BLaER1 treated with 17β-estradiol and CSF1 and Interleukin-3, amounts not matched to agents 10 nM and 100 nM (cell line): ENCODE measurements at regions not wholly inside any gene's neighbourhood (a gene's known extent, or its start where the extent isn't known, plus 50 kb on each side); places are given as distances from the start of the nearest gene placed in this dataset.

Experiments used
- H3K27ac ChIP-seq, 11 experiments: shearing (Covaris generic); formaldehyde crosslinking; 2 replicates each; pipeline ENCODE4 v1.8.1; 2022
- H3K27me3 ChIP-seq, 11 experiments: shearing (Covaris generic); formaldehyde crosslinking; 2 replicates each; pipeline ENCODE4 v1.8.1; 2022
- H3K36me3 ChIP-seq, 11 experiments: shearing (Covaris generic); formaldehyde crosslinking; 2 replicates each; pipeline ENCODE4 v1.8.1; 2022
- H3K4me1 ChIP-seq, 10 experiments: shearing (Covaris generic); formaldehyde crosslinking; 2 replicates each; pipeline ENCODE4 v1.8.1; 2022
- H3K4me2 ChIP-seq, 11 experiments: shearing (Covaris generic); formaldehyde crosslinking; 2 replicates each; pipeline ENCODE4 v1.8.1; 2022
- H3K4me3 ChIP-seq, 10 experiments: shearing (Covaris generic); formaldehyde crosslinking; 2 replicates each; pipeline ENCODE4 v1.8.1; 2022
- H3K9ac ChIP-seq, 11 experiments: shearing (Covaris generic); formaldehyde crosslinking; 2 replicates each; pipeline ENCODE4 v1.8.1; 2022
- H3K9me3 ChIP-seq, 11 experiments: shearing (Covaris generic); formaldehyde crosslinking; replicated peaks in 1 of 11; 2 replicates each; pipeline ENCODE4 v1.8.1; 2022
- H4K20me1 ChIP-seq, 11 experiments: shearing (Covaris generic); formaldehyde crosslinking; 2 replicates each; pipeline ENCODE4 v1.8.1; 2022
- Cebpa-rat ChIP-seq, 11 experiments: shearing (Covaris generic); IDR thresholded peaks; 2 replicates each; pipeline ENCODE4 v1.8.1; 2022

DNA sequence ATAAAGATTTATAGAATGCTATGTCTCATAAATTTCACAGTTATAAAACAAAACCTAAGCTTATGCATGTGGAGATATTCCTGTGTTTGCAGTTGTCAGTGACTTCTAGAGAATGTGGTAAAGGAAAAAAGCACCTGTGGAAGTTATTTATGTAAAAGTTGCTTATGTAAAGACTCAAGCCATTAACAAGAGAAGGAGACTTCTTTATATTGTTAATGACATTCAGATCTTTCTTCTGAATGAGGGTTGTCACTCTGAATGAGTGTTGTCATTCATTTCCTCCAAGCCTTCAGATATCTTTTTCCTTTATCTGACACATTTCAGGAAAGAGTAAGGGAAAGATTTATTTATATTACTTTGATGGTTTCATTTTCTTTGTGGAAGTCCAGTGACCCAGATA lies 202.6 kb downstream of the TM9SF2 start:
- no peak overlapping the region for H3K4me2 ChIP-seq
- no peaks in the 10 kb centered on the region for H3K9me3 ChIP-seq
- H3K4me1 ChIP-seq = no peaks in the 10 kb centered on the region
- H4K20me1 ChIP-seq = no peaks in the 10 kb centered on the region
- H3K9ac ChIP-seq = no peak overlapping the region
- no peak for TF ChIP-seq Cebpa-rat (IDR thresholded peaks at IDR 0.05)
- H3K27me3 ChIP-seq = no peaks in the 10 kb centered on the region
- no peaks in the 10 kb centered on the region for H3K36me3 ChIP-seq
- no peak overlapping the region for H3K27ac ChIP-seq
- H3K4me3 ChIP-seq = no peak overlapping the region

DNA sequence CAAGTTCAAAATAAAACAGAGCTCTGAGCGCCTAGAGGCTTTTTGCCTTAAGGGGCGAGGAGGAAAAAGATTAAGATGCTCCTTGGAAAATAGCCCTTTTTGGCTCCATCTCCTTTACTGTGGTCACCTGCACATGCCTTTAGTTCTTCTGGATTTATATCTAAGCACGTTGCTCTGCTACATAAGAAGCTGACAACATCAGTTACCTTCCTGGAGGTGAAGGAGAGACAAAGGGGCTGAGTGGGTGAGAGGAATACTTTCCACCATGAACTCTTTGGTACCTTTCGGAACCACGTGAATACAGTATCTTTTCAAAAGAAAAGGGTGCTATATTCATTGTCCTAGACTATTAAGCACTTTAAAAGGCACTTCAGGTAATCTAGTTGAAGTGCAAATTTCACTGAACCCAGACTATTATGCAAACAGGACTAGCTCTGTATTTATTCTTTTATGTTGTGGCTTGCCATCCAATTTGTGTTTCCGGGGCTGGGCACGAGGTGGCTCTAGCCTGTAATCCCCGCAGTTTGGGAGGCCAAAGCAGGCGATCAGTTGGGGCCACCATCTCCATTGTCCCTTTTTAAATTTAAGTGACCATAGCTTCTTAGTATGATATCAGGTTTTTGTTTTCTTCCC lies 201.5 kb downstream of the TM9SF2 start:
- no peaks in the 10 kb centered on the region for H3K27me3 ChIP-seq
- no peaks in the 10 kb centered on the region for H4K20me1 ChIP-seq
- no peak overlapping the region for H3K9ac ChIP-seq
- no peak overlapping the region for H3K4me3 ChIP-seq
- H3K9me3 ChIP-seq = no peaks in the 10 kb centered on the region
- no peak for TF ChIP-seq Cebpa-rat (IDR thresholded peaks at IDR 0.05)
- H3K36me3 ChIP-seq = no peaks in the 10 kb centered on the region
- no peak overlapping the region for H3K27ac ChIP-seq
- peaks cover 0 to 9% (median 0%) of the 10 kb centered on the region in 10 experiments; a peak in 5 of 20 replicates for H3K4me1 ChIP-seq
- H3K4me2 ChIP-seq = no peak overlapping the region

DNA sequence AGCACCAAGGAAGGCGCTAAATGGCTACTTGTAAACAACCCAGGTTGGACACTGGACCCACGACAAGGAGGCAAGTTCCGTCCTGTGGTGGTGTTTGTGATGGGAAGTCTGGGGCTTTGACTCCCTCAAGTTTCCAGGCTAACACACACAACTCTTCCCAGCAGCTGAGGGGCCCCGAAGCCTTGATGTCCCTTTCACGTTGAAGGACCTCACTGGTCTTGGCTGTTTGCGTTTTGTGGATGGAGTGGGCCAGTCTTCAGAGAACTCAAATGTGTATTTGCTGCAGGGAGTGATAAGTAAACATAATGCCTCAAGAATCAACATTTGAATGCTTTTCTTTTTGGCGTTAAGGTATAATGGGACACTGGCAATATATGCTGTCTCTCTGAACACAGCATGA lies 199.2 kb downstream of the TM9SF2 start:
- H4K20me1 ChIP-seq = no peaks in the 10 kb centered on the region
- H3K9ac ChIP-seq = no peak overlapping the region
- H3K36me3 ChIP-seq = no peaks in the 10 kb centered on the region
- no peak for TF ChIP-seq Cebpa-rat (IDR thresholded peaks at IDR 0.05)
- no peak overlapping the region for H3K4me2 ChIP-seq
- no peak overlapping the region for H3K27ac ChIP-seq
- no peaks in the 10 kb centered on the region for H3K27me3 ChIP-seq
- peaks cover 0 to 9% (median 0%) of the 10 kb centered on the region in 10 experiments; a peak in 5 of 20 replicates for H3K4me1 ChIP-seq
- H3K4me3 ChIP-seq = no peak overlapping the region
- H3K9me3 ChIP-seq = no peaks in the 10 kb centered on the region

DNA sequence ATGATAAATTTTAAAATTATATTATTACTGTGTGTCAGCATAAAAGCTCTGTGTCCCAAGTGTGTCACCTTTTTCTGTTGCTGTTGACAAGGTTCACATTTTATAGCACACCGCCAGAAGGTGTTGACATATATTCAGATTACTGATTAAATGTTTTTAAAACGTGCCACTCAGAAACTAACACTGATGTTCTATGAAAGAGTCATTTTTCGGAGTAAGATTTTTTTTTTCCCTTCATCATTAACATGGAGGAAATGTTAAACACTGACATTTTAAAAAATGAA lies 197.5 kb downstream of the TM9SF2 start:
- H3K27me3 ChIP-seq = no peaks in the 10 kb centered on the region
- peaks cover 0 to 9% (median 0%) of the 10 kb centered on the region in 10 experiments; a peak in 5 of 20 replicates for H3K4me1 ChIP-seq
- no peak overlapping the region for H3K4me3 ChIP-seq
- no peak for TF ChIP-seq Cebpa-rat (IDR thresholded peaks at IDR 0.05)
- 0 out of 22 replicates have a peak overlapping the region, but pooled peaks of 1 of the 11 experiments have one; percentile 3 for H3K4me2 ChIP-seq
- no peak overlapping the region for H3K27ac ChIP-seq
- no peaks in the 10 kb centered on the region for H3K9me3 ChIP-seq
- no peaks in the 10 kb centered on the region for H4K20me1 ChIP-seq
- no peaks in the 10 kb centered on the region for H3K36me3 ChIP-seq
- no peak overlapping the region for H3K9ac ChIP-seq

DNA sequence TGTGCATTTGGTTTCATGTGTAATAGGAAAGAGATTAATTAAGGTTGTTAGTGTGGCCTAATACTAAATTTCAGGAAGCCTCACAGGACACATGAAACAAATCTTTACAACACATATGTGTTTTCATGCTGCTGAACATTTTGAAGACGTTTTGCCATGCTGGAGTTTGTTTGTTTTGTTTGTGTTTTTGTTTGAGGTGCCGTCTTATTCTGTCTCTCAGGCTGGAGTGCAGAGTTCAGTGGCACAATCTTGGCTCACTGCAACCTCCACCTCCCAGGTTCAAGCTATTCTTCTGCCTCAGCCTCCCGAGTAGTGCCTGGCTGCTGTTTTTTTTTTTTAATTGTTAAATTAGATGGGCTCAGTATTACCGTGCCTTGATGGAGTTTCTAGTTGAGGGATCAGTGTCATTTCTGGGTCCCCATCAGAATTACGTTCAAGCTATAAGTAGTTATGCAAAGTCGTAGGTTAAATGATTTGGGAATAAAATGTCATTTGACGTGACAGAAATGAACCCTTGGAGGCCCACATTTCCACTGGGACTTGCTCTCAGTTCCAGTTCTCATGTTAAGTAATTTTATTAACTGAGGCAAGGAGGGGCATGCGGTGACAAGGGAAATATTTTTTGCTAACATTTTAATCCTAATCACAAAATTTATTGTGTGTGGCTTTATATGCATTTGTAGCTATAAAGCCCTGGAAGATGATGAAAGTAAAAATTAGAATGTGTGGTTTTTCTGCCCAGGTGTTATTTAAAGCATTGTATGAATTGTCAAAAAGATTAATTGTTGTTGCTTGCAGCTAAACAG lies 196.9 kb downstream of the TM9SF2 start:
- H3K9ac ChIP-seq = no peak overlapping the region
- H3K4me3 ChIP-seq = no peak overlapping the region
- no peaks in the 10 kb centered on the region for H3K36me3 ChIP-seq
- peak overlapping the region in 3 of 11 experiments; percentile 3 to 32 (median 10); a peak in 3 of 22 replicates for H3K4me2 ChIP-seq
- no peaks in the 10 kb centered on the region for H3K27me3 ChIP-seq
- TF ChIP-seq Cebpa-rat (IDR thresholded peaks at IDR 0.05) = no peak
- H3K4me1 ChIP-seq = peaks cover 0 to 9% (median 0%) of the 10 kb centered on the region in 10 experiments; a peak in 5 of 20 replicates
- H3K9me3 ChIP-seq = no peaks in the 10 kb centered on the region
- H4K20me1 ChIP-seq = no peaks in the 10 kb centered on the region
- no peak overlapping the region for H3K27ac ChIP-seq

DNA sequence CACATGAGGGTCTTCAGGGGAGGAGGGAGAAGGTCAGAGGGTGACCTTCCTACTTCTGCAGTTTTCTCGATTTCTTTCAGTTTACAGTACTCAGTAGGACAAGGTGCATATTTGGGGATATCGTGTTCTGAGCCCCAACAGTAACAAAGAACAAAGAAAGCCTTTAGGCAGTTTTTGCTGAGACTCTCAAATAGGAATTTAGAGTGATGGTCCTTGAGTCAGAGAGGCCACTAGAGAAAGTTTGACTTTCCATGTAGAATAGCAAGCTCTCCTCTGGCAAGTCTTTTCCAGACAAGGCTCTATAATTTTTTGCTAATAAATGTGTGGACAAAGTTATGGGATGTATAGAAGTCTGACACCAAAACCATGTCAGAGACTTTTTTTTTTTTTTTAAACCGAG lies 194.6 kb downstream of the TM9SF2 start:
- no peaks in the 10 kb centered on the region for H3K27me3 ChIP-seq

DNA sequence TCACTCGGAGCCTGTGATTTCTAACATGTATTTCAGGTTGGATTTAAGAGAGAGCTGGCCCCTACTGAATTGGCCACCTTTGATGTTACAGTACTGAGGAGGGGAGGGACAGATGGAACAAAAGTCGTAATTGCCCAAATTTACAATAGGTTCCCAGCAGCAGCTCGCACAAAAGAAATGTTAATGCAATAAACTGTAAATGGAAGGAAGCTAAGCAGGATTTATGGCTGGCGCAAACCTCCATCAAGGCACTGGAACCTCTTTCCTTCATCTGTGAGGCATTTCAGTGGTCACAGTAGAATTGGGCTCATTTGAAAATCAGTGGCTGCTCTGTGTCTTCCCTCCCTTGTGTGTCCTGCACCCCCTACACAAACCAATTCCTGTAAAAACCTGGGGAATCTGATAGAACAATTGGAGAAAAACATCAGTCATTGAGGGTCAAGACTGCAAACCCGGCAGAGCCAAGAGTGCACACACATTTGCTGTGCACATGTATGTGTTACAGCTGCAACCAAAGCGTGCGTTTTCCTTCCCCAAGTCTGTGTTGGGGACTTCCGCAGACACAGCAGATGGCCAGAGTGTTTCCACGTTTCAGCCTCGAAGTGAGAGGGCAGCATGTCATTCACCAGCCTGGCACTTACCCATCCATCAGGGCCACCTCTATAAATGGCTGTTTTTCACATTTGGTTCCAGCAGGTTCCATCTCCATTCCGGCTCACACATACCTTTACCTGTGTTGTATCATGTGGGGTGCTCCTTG lies 192.8 kb downstream of the TM9SF2 start:
- H3K4me1 ChIP-seq = peaks cover 0 to 16% (median 0%) of the 10 kb centered on the region in 10 experiments; a peak in 8 of 20 replicates
- H3K4me2 ChIP-seq = no peak overlapping the region
- no peaks in the 10 kb centered on the region for H3K9me3 ChIP-seq
- no peaks in the 10 kb centered on the region for H3K36me3 ChIP-seq
- H3K27ac ChIP-seq = no peak overlapping the region
- H3K27me3 ChIP-seq = no peaks in the 10 kb centered on the region
- no peaks in the 10 kb centered on the region for H4K20me1 ChIP-seq
- H3K4me3 ChIP-seq = no peak overlapping the region
- TF ChIP-seq Cebpa-rat (IDR thresholded peaks at IDR 0.05) = no peak
- no peak overlapping the region for H3K9ac ChIP-seq

More for the DNA sequence above, 194.6 kb downstream of the TM9SF2 start:
- H3K36me3 ChIP-seq = no peaks in the 10 kb centered on the region
- H3K9ac ChIP-seq = no peak overlapping the region
- TF ChIP-seq Cebpa-rat (IDR thresholded peaks at IDR 0.05) = no peak
- peaks cover 0 to 9% (median 0%) of the 10 kb centered on the region in 10 experiments; a peak in 5 of 20 replicates for H3K4me1 ChIP-seq
- H3K9me3 ChIP-seq = no peaks in the 10 kb centered on the region
- no peaks in the 10 kb centered on the region for H4K20me1 ChIP-seq
- no peak overlapping the region for H3K4me2 ChIP-seq
- no peak overlapping the region for H3K27ac ChIP-seq
- H3K4me3 ChIP-seq = no peak overlapping the region

DNA sequence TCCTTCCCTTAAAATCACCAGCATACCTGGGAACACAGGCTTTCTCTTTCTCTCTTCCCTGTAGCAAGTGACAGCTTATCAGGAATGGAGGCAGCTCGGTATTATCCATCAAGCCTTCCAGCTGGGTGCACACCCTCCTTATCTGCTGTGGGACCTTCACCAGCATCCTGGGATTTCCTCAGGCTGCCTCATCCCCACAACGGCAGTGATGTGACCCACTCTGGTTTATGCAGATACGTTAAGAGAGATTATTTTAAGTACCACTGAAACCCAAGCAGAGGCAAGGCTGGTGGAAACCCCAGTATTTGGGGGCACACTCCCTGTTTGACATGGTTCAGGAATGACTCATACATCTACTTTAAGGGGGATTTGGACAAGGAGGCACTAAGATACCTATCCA lies 192.1 kb downstream of the TM9SF2 start:
- Histone ChIP-seq H3K9ac (no peak overlapping the region), H3K36me3 (no peaks in the 10 kb centered on the region), H4K20me1 (no peaks in the 10 kb centered on the region), H3K4me3 (no peak overlapping the region), H3K4me2 (no peak overlapping the region), H3K27ac (no peak overlapping the region), H3K4me1 (peaks cover 0 to 12% (median 0%) of the 10 kb centered on the region in 10 experiments; a peak in 8 of 20 replicates), H3K9me3 (no peaks in the 10 kb centered on the region), H3K27me3 (no peaks in the 10 kb centered on the region)
- no peak for TF ChIP-seq Cebpa-rat (IDR thresholded peaks at IDR 0.05)

DNA sequence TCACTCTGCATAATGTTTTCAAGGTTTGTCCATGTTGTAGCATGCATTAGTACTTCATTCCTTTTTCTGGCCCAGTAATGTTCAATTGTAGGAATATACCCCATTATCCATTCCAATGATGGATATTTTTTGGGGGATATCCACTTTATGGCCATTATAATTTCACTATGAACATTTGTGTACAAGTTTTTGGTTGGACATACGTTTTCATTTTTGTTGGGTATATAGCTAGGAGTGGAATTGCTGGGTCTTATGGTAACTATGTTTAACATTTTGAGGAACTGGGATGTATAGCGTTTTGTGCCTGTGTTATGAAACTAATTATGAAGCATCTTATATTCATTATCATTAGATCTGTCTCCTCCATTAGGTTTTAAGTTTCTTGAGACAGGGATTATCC lies 191.6 kb downstream of the TM9SF2 start:
- no peak overlapping the region for H3K27ac ChIP-seq
- H4K20me1 ChIP-seq = no peaks in the 10 kb centered on the region
- H3K36me3 ChIP-seq = no peaks in the 10 kb centered on the region
- TF ChIP-seq Cebpa-rat (IDR thresholded peaks at IDR 0.05) = no peak
- no peaks in the 10 kb centered on the region for H3K9me3 ChIP-seq
- H3K4me2 ChIP-seq = no peak overlapping the region
- no peaks in the 10 kb centered on the region for H3K27me3 ChIP-seq
- H3K4me3 ChIP-seq = no peak overlapping the region
- H3K4me1 ChIP-seq = peaks cover 0 to 8% (median 0%) of the 10 kb centered on the region in 10 experiments; a peak in 7 of 20 replicates
- no peak overlapping the region for H3K9ac ChIP-seq
